HG03196 (cell line): ENCODE measurements at regions not wholly inside any gene's neighbourhood (a gene's known extent, or its start where the extent isn't known, plus 50 kb on each side); places are given as distances from the start of the nearest gene placed in this dataset.

Experiments used
- ATAC-seq: cut with Tn5 transposase; IDR thresholded peaks from one replicate; pipeline ENCODE4 v1.9.1; 2021; ENCODE audit not compliant: unreplicated experiment

- ATAC-seq, result no peak
Observed at GRCh38 chr21:28758042-28758882, 234.4 kb downstream of the LTN1 start.

DNA sequence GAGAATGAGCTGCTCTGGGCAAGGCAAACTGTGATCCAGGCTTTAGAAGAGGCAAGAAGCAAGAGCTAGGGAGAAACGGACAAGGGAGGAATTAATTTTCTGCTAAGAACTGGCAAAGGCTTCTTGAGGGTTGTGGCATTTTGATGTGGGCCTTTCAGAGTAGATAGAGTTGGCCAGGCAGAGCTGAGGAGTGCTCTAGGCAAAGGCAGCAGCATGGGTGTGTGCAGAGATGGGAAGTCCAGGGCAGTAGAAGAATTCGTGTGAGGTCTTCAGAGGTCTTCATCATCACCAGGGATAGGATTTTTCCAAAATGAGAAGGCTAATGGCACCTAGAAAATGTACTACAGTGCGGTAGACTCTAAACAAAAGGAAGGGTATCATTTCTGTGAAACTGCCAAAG lies 237.8 kb downstream of the LTN1 start:
- ATAC-seq, result no peak

GRCh38 chr21:28754127-28754611 lies 238.5 kb downstream of the LTN1 start:
- ATAC-seq, result no peak

- ATAC-seq, result no peak
Observed at GRCh38 chr21:28752131-28752530, 240.5 kb downstream of the LTN1 start.

DNA sequence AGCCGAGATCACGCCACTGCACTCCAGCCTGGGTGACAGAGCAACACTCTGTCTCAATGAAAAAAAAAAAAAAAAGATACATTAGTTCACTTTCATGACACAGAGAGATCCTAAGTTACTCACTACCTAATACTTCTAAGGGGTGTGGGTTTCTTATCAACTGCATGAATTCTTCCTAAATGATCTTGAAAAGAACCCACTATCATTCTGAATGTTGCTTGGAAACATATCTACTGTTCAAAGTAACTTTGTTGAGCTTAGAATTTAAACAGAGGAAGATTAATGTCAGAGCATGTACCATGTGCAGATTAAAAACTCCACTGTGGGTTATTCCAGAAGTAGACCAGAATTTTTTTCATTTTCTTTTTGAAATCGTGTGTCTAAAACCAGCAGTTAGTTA lies 241.5 kb downstream of the LTN1 start:
- no peak for ATAC-seq

- no peak for ATAC-seq
Observed at GRCh38 chr21:28750565-28750964, 242.1 kb downstream of the LTN1 start.

GRCh38 chr21:28749536-28749935 lies 243.1 kb downstream of the LTN1 start:
- ATAC-seq, result no peak

- ATAC-seq, result no peak
Observed at GRCh38 chr21:28747464-28747863, 245.2 kb downstream of the LTN1 start.

DNA sequence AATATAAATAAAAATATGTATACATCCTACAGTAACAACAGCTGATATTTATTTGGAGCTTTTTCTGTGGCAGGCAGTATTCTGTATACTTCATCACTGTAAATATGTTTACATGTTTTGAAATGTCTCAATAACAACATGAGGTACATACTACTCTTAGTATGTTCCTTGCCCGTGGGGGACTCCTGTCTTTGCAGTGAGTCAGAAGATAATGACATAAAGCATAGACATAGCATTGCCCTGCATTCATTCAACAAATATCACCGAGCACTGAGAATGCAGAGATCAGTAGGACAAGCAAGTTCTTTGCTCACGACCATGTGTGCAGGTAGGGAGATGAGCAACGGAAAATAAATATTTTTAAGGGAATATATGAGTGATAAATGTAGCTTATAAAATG lies 246.5 kb downstream of the LTN1 start:
- ATAC-seq, result no peak

DNA sequence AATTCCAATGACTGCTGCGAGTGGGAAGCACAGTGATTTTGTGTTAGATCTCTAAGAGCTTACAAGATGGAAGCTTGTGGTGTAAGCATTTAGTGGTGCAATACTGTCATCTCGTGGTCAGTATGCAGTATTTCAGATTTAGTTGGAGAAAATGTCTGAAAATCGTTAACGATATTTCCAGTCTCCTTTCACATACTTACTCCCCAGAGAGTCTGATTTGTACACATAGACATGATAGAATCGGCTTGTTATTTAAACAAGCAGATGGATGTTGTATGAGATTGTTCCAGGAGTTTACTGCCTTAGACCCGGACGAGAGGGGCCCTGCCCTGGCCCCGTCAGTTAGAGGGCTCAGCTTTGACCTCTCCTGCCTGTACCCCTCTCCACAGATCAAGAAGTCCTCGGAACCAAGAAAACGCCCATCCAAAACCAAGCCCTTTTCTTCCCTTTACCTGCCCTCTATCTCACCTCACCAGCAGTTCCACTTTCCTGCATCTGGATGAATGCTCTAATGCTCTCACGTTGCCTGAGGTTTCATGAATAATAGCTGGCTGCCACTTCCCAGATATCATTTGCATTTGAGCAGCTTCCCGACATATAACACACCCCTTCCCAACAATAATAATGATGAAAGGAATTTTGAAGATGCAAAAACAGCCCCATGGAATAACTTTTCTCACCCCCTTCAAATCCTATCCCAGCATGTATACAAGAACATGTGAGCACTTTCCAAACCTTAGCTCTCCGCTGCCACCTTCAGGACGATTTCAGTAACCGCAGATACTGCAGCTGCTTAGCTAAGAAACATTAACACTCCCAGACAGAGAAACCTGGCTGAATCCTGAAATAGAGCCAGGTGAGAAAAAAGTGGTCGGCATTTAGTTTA lies 247.3 kb downstream of the LTN1 start:
- ATAC-seq, result peak; percentile 82

- ATAC-seq, result no peak
Observed at GRCh38 chr21:28743723-28744122, 249.0 kb downstream of the LTN1 start.

- no peak for ATAC-seq
Observed at GRCh38 chr21:28742527-28742926, 250.2 kb downstream of the LTN1 start.

DNA sequence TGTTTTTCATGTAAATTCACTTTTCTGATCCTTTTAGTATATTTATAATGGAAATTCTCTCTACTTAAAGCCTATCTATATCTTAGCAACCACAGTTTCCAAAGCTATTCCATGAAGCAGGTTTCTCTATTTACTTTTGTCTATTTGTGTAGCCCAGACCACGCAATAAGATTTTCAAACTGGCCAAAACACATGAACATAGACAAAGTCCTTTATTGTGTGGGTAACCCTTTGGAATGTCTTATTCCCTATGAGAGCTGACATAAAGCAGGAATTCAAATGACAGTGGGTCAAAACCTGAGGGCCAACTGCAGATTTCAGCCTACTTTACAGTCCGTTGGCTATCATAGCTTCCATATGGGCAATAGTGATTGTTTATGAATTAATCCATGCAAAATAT lies 252.6 kb downstream of the LTN1 start:
- no peak for ATAC-seq

DNA sequence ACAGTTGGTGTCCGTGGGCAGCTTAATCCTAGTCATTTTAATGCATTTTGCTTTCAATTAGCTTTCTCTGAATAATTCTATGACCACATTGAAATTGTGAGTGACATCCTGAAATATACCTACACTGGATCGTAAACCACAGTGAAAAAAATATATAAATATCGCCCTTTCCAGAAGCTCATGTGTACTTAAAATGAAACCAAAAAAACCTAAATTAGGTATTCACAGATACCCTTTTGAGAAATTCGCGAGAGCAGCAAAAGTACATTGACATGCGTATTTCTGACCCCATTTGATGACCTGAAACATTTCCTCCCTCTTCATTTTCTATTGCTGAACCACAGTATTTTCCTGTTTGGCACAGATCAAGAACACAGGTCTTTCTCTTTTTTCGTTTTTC lies 253.8 kb downstream of the LTN1 start:
- ATAC-seq, result no peak

DNA sequence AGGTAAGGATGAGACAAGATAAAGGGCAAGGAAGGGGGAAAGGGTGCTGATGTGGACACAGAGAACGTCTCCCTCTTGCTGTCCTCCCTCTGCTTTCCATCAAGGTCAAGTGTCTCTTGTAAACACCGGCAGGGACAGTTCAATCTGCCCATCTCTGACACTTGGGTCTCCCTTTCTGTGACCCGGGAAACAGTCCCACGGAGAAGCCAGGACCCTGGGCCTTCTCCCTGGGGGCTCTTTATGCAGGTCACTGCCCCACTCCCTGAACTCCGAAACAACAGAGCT lies 254.3 kb downstream of the LTN1 start:
- no peak for ATAC-seq

GRCh38 chr21:28737674-28738419 lies 254.8 kb downstream of the LTN1 start:
- ATAC-seq, result no peak

DNA sequence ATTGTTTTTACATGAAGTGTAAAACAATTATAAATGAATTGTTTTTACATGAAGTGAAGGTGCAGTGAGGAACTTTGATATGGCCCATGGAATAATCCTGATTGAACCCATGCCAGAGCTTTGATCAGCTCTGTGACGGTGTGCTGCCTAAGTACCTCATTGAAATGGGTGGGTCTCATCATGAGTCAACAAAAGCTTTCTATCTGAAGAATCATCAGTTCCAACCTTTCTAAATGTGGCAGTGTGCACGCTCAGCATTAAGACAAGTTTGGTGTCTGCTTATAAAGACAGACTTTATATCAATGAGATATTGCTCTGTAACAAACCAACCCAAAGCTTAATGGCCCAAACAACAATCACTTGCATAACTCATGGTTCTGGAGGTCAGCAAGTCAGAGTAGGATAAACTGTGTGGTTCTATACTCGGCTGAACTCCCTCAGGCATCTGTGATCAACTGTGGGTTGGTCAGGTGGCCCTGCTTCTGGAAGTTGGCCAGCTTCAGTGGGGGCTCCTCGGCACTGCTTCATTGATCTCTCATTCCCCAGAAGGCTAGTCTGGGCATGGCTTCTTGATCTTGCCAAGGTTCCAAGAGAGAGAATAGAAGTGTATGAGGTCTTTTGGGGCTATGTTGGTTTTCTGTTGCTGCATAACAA lies 258.0 kb downstream of the LTN1 start:
- ATAC-seq, result no peak

DNA sequence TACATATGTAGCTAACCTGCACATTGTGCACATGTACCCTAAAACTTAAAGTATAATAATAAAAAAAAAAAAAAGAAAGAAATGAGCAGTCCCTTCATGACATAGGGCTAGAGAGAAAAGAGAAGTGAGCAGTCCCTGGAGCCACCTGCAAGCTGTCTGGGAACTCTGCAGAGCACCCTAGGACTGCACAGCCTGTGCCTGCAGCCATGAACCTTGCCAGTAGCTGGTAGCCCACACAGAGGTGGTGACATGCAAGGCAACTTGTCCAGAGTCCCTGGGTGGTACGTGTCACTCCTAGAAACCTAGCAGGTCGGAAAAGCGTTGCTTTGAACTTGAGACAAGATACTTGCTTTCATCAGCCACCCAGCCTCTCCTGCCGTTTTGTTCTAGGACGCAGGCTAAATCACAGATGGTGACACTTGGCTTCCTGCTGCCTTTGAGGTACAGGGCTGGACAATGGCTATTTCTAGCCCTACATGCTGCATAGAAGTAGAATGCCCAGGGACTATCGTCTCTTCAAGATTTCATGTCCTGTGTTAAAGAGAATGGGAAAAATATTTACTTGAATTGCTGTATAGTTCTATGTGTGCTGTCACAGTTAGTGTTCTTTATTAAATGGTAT lies 260.9 kb downstream of the LTN1 start:
- ATAC-seq, result no peak

DNA sequence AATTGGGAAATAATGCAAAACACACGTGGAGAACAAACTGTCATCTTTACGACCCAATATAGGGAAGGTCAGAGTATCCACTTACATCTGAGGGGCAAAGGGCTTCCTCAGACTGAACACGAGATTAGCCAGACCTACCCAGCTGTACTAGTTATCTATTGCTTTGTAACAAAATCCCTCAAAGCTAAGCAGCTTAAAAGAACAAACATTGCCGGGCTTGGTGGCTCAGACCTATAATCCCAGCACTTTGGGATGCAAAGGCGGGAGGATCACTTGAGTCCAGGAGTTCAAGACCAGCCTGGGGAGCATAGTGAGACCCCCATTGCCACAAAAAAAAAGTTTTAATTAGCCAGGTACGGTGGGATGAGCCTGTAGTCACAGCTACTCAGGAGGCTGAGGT lies 262.8 kb downstream of the LTN1 start:
- no peak for ATAC-seq

DNA sequence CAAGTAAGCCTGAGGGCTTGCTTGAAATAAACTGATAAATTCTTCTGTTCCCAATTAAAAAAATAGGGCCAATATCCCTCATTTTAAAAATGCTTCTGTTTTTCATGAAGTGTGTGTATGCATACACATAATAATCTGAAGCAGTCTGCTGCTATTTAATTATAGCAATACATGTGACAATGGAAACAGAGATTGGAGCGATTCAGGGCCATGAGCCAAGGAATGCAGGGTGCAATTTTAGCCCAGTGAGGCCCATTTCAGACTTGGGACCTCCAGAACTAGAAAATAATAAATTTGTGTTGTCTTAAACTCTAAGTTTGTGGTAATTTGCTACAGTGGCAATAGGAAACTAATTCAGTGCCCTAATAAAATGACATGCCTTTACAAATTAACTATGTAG lies 264.9 kb downstream of the LTN1 start:
- ATAC-seq, result no peak

DNA sequence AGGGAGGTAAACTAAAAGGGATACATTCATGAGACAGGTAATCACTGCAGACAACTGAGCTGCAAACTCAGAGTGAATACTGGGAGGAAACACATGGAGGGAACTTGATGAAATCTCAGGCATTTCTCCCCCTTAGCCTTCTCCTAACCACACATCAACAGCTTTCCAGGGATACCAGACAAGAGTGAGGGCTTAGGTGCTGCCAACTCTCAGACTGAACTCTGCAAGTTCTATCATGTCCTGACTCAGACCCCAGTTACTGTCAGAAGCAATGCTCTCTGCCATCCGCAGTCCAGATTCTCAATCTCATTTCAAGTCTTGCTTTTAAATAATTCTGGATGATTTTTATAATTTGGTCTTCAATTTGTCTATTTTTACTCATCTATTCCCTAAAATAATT lies 267.3 kb downstream of the LTN1 start:
- no peak for ATAC-seq
